ENCODE measurements at regions not wholly inside any gene's neighbourhood (a gene's known extent, or its start where the extent isn't known, plus 50 kb on each side); places are given as distances from the start of the nearest gene placed in this dataset.

DNA sequence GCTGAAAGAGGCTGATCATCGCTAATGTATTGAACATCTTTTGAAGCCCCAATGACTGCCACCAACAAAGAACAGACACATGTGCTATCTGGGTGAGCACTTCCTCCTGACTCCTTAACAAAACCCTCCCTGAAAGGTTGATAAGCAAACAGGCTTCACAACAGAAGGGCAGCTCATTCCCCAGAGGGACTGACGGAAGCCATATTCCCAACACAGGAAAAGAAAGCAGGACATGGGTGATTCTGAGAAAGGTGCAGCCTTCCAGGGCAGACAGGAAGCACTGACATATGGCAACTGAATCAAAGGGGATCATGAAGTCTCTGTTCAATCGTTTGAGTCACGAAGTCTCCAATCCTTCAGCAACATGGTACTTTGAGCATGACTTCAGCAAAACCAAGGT lies 929.0 kb downstream of the MCTP2 start:
- Histone ChIP-seq H3K27me3 (replicated peaks; ENCODE audit: insufficient read depth) (no peaks in the 10 kb centered on the region), H3K27ac (no peak overlapping the region), H3K4me1 (replicated peaks) (no peaks in the 10 kb centered on the region), H3K36me3 (no peaks in the 10 kb centered on the region), H3K4me3 (no peak overlapping the region), H3K9me3 (no peaks in the 10 kb centered on the region)
- WGBS: 86% methylated on average over 4 of the region's 4 CpGs
- TF ChIP-seq POLR2A (IDR thresholded peaks at IDR 0.05): no peak
- no peak for DNase-seq (ENCODE audit: low spot score)
- intact Hi-C loops (cut with DNase I): loop anchor here (10.0 kb wide), 1 partner anchor 1164 kb away; no protein-coding TSS in a partner anchor

DNA sequence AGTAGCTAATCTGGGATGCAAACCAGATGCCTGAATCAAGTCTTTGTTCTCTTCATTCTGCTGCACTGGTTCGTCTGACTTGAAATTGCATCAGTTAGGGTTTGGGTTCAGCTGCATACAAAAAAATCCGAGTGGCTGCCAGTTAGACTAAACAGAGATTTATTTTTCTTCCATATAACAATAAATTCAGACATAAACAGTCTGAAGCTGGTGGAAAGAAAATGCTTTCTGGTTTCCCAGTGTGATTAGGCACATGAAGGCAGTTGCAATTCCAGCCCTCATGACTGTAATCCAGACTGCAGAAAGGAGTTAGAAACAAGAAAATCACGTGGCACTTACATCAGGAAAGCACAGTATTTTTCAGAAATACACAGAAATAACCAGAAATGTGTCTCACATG lies 930.7 kb downstream of the MCTP2 start:
- Histone ChIP-seq H3K4me3 (no peak overlapping the region), H3K9me3 (no peaks in the 10 kb centered on the region), H3K4me1 (replicated peaks) (no peaks in the 10 kb centered on the region), H3K27ac (no peak overlapping the region), H3K27me3 (replicated peaks; ENCODE audit: insufficient read depth) (no peaks in the 10 kb centered on the region), H3K36me3 (no peaks in the 10 kb centered on the region)
- no peak for TF ChIP-seq POLR2A (IDR thresholded peaks at IDR 0.05)
- TF ChIP-seq, protein P1, sequence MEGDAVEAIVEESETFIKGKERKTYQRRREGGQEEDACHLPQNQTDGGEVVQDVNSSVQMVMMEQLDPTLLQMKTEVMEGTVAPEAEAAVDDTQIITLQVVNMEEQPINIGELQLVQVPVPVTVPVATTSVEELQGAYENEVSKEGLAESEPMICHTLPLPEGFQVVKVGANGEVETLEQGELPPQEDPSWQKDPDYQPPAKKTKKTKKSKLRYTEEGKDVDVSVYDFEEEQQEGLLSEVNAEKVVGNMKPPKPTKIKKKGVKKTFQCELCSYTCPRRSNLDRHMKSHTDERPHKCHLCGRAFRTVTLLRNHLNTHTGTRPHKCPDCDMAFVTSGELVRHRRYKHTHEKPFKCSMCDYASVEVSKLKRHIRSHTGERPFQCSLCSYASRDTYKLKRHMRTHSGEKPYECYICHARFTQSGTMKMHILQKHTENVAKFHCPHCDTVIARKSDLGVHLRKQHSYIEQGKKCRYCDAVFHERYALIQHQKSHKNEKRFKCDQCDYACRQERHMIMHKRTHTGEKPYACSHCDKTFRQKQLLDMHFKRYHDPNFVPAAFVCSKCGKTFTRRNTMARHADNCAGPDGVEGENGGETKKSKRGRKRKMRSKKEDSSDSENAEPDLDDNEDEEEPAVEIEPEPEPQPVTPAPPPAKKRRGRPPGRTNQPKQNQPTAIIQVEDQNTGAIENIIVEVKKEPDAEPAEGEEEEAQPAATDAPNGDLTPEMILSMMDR (IDR thresholded peaks at IDR 0.05): no peak
- no peak for TF ChIP-seq POLR2AphosphoS5 (IDR thresholded peaks at IDR 0.05)
- DNase-seq (ENCODE audit: low spot score): no peak
- WGBS: 40% methylated on average over 3 of the region's 3 CpGs
- intact Hi-C loops (cut with DNase I): loop anchor here (10.0 kb wide), 1 partner anchor 1163 kb away; no protein-coding TSS in a partner anchor

DNA sequence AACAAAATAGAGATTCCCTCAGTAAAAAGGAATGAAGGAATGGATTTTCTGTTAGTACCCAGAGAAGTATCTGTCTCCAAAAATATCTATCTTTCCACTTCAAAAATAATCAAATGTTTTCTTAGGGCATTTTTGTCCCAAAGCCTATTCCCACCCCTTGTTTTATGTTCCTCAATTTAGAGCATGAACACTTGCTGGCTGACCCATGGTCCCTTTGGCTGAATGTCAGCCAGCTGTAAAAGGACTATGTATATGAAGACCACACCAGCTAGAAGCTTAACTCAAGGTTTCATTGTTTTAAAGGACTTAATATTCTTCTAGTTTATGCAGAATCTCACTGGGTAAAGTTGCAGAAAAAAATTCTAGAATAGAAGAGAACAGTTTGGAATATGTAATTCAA lies 931.2 kb downstream of the MCTP2 start:
- Histone ChIP-seq H3K4me3 (no peak overlapping the region), H3K9me3 (no peaks in the 10 kb centered on the region), H3K27ac (peak overlapping the region in 1 of 2 donors; percentile 36), H3K27me3 (replicated peaks; ENCODE audit: insufficient read depth) (no peaks in the 10 kb centered on the region), H3K4me1 (replicated peaks) (no peaks in the 10 kb centered on the region), H3K36me3 (no peaks in the 10 kb centered on the region)
- no peak for DNase-seq (ENCODE audit: low spot score)
- intact Hi-C loops (cut with DNase I): loop anchor here (10.0 kb wide), 1 partner anchor 1162 kb away; no protein-coding TSS in a partner anchor
- TF ChIP-seq, protein P1 (IDR thresholded peaks at IDR 0.05): no peak
- TF ChIP-seq POLR2AphosphoS5 (IDR thresholded peaks at IDR 0.05) (no peak), POLR2A (IDR thresholded peaks at IDR 0.05) (no peak)

DNA sequence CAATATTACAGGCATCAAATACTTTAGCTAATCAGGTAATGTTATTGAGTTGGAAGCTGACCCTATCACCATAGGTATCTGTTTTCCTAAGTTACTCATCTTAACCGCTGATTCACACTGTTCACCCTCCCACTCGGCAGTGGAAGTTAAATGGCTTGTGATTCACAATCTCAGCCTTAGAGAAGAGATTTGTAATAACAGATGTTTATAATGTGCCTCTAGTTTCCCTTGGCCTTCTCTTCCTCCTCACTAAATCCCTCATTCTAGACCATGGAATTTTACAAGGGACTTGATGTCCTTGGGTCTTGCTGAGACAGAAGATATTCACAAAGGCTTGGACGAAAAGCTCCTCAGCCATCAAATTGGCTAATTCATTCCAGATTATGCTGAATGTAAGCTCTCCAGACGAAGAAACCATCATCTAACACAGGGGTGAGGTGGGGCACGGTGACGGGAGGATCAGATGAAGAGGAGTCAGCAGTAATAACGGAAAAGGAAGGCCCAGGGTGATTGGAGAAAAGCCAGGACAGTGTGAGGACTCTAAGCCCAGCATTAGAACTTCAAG lies 931.7 kb downstream of the MCTP2 start:
- Histone ChIP-seq H3K27me3 (replicated peaks; ENCODE audit: insufficient read depth) (no peaks in the 10 kb centered on the region), H3K4me3 (no peak overlapping the region), H3K27ac (peak overlapping the region in 1 of 2 donors; percentile 36), H3K9me3 (no peaks in the 10 kb centered on the region), H3K36me3 (no peaks in the 10 kb centered on the region), H3K4me1 (replicated peaks) (no peaks in the 10 kb centered on the region)
- 60% methylated on average over 7 of the region's 7 CpGs for whole genome bisulfite sequencing
- intact Hi-C loops (cut with DNase I): loop anchor here (10.0 kb wide), 1 partner anchor 1162 kb away; no protein-coding TSS in a partner anchor
- DNase-seq (ENCODE audit: low spot score): no peak
- TF ChIP-seq POLR2A (IDR thresholded peaks at IDR 0.05) (no peak), POLR2AphosphoS5 (IDR thresholded peaks at IDR 0.05) (peak; percentile 35)
- TF ChIP-seq, protein P1 (IDR thresholded peaks at IDR 0.05): no peak

DNA sequence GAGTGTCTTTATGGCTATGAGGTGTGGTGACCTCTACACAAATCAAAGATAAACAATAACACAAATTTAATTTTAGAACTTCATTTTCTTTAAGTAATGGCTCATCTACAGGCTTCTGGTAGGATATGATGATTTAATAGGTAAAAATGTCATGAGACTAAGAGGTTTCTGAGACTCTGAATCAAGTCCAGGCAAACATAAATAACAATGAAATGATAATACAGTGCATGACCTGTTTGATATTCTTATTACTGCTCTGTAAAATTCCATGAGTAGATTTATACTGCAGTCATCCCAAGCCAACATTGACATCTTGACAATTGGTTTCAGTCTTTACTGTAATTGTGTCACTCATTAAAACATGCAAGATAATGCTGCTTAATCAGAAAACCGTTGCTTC lies 936.8 kb downstream of the MCTP2 start:
- no peak for DNase-seq (ENCODE audit: low spot score)
- Histone ChIP-seq H3K4me1 (replicated peaks) (no peaks in the 10 kb centered on the region), H3K9me3 (no peaks in the 10 kb centered on the region), H3K4me3 (no peak overlapping the region), H3K27me3 (replicated peaks; ENCODE audit: insufficient read depth) (no peaks in the 10 kb centered on the region), H3K36me3 (no peaks in the 10 kb centered on the region), H3K27ac (no peak overlapping the region)
- TF ChIP-seq, protein P1 (IDR thresholded peaks at IDR 0.05): no peak
- TF ChIP-seq POLR2AphosphoS5 (IDR thresholded peaks at IDR 0.05): no peak
- no peak for TF ChIP-seq POLR2A (IDR thresholded peaks at IDR 0.05)
- WGBS: 34% methylated on average over 1 of the region's 1 CpG
- intact Hi-C loops (cut with DNase I): loop anchor here (10.0 kb wide), 1 partner anchor 1157 kb away; no protein-coding TSS in a partner anchor
